Colonic mucosa (tissue), 4 donors: ENCODE measurements at regions not wholly inside any gene's neighbourhood (a gene's known extent, or its start where the extent isn't known, plus 50 kb on each side); places are given as distances from the start of the nearest gene placed in this dataset.
"Not testable (repeated sequence)": the region's sequence is repeated elsewhere in the genome, so short reads cannot be mapped to it uniquely, and the experiment has no call there.

Experiments
- DNase-seq: peaks from one replicate; pipeline ENCODE4 v3.0.0-alpha.2; 2020
- H3K27ac ChIP-seq: fragments of 200-600 bp; one replicate; pipeline ENCODE4 v1.8.0; 2021
- H3K27me3 ChIP-seq: fragments of 200-600 bp; one replicate; pipeline ENCODE4 v1.8.0; 2021
- H3K36me3 ChIP-seq: fragments of 200-600 bp; one replicate; pipeline ENCODE4 v1.8.0; 2021
- H3K4me1 ChIP-seq: fragments of 200-600 bp; one replicate; pipeline ENCODE4 v1.8.0; 2021; ENCODE audit warnings: mild to moderate bottlenecking
- H3K4me3 ChIP-seq: fragments of 200-600 bp; one replicate; pipeline ENCODE4 v1.8.0; 2021
- H3K9ac ChIP-seq, 2 donors: one replicate each; pipeline ENCODE4 v1.7.0; 2013; ENCODE audit warnings: control low read depth in 2 of 2, low read depth in 2 of 2, low read length in 2 of 2
- H3K9me3 ChIP-seq: fragments of 200-600 bp; one replicate; pipeline ENCODE4 v1.8.0; 2021
- CTCF ChIP-seq: fragments of 200-600 bp; IDR thresholded peaks from one replicate; pipeline ENCODE4 v1.8.0; 2022; ENCODE audit warnings: antibody characterized with exemption, mild to moderate bottlenecking
- intact Hi-C: fragments of 100-400 bp; cut with DNase I; formaldehyde crosslinking; loops from one replicate; pipeline ENCODE4 v1.14.1; 2022
- donor health status: healthy.
- donor health status: DM: no; HTN: no; CAD: no.
- donor health status: DM: no; HTN: no; CAD: no.

DNA sequence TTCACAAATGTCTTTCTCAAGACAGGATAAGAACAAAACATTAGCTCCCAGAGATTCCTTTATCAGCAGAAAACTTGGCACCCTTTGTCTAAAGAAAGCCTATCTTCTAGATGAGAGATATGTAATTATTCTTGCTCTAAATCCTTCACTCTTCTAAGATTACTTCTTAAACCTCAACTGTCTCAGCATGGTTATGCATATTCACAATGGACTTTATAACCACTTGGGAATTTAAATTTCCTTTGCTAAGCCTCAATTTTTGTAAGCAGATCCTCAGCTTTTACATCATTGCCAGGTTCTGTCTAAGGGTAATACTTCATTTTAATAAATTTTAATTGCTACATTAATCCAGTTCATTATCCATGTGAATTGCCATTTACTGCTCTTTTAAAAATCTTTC lies 433.6 kb upstream of the DDI1 start:
- Histone ChIP-seq H3K9ac (no peak overlapping the region), H3K27ac (no peak overlapping the region), H3K4me3 (no peak overlapping the region), H3K4me1 (no peaks in the 10 kb centered on the region), H3K36me3 (no peaks in the 10 kb centered on the region), H3K27me3 (no peaks in the 10 kb centered on the region), H3K9me3 (no peaks in the 10 kb centered on the region)
- intact Hi-C loops, result loop anchor here (5.0 kb wide), 1 partner anchor 276 kb away; no protein-coding TSS in a partner anchor
- DNase-seq, result no peak
- no peak for TF ChIP-seq CTCF

GRCh38 chr11:103604310-103604709 lies 432.1 kb upstream of the DDI1 start:
- intact Hi-C loops, result loop anchor here (5.0 kb wide), 1 partner anchor 277 kb away; no protein-coding TSS in a partner anchor
- Histone ChIP-seq H3K36me3 (no peaks in the 10 kb centered on the region), H3K9ac (no peak overlapping the region), H3K27ac (no peak overlapping the region), H3K4me1 (no peaks in the 10 kb centered on the region), H3K27me3 (no peaks in the 10 kb centered on the region), H3K9me3 (no peaks in the 10 kb centered on the region), H3K4me3 (no peak overlapping the region)
- TF ChIP-seq CTCF, result no peak
- no peak for DNase-seq

DNA sequence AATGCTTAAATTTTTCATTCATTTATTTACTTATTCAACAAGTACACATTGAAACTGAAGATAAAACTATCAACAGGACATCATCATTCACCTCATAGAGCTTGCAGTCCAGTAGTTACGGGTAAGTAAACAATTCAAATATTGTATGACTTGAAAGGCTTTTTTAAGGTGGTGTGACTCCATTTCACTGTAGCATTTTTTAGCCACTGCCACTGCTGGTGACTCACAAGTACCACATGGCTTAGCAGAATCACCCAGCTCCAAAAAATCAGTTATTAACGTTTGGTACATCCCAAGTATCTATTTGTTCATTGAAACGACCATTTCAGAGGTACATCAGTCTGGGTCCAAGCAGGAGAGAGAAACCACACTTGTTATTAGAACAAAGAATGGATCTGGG lies 427.9 kb upstream of the DDI1 start:
- no peak overlapping the region for H3K27ac ChIP-seq
- DNase-seq, result no peak
- no peak overlapping the region for H3K9ac ChIP-seq
- H3K4me3 ChIP-seq, result no peak overlapping the region
- no peaks in the 10 kb centered on the region for H3K27me3 ChIP-seq
- no peaks in the 10 kb centered on the region for H3K36me3 ChIP-seq
- TF ChIP-seq CTCF, result no peak
- no peaks in the 10 kb centered on the region for H3K4me1 ChIP-seq
- H3K9me3 ChIP-seq, result no peaks in the 10 kb centered on the region
- intact Hi-C loops, result no loop called here

DNA sequence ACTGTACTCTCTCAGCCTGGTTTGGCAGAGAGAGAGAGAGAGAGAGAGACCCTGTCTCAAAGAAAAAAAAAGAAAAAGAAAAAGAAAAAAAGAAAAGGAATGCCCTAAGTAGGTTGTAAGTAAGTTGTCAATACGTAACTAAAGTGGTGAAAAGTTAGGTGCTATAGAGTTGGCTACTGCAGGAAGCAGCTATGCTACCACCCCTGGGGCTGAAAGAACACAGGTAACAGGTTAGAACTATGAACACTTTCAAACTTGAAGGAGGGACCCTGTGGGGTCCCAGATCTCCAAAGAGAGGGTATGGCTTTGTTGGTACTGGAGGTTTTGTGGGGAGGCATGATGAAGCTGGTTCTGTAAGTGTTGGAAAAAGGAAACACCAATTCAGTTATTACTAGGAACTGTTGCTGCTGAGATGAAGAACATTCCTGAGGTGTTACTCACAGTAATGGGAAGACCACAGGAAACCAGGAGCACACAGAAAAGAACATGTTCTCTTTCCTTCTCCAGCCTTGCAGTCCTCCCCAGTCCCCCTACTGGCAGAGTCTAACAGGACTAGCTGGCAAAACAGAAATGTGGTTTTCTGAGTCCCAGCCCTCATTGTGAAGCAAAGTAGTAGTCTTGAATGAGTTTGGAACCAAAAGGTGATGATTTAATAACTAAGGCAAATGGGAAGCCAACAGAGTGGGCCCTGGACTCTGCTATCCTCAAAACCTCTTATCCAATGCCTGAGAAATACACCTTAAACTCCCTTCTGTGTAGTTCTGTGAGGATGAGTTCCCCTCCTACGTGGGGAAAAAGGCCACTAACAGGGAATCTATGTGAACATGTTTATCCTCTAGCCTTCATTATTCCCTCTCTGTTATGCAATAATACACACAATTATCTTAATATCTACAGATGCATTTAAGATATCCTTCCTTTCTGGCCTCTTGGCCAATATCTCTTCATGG lies 427.0 kb upstream of the DDI1 start:
- intact Hi-C loops, result no loop called here
- no peak overlapping the region for H3K9ac ChIP-seq
- DNase-seq, result no peak
- H3K4me3 ChIP-seq, result no peak overlapping the region
- H3K9me3 ChIP-seq, result no peaks in the 10 kb centered on the region
- H3K27me3 ChIP-seq, result no peaks in the 10 kb centered on the region
- H3K27ac ChIP-seq, result no peak overlapping the region
- no peaks in the 10 kb centered on the region for H3K4me1 ChIP-seq
- TF ChIP-seq CTCF, result no peak
- H3K36me3 ChIP-seq, result no peaks in the 10 kb centered on the region

GRCh38 chr11:103610435-103610834 lies 426.0 kb upstream of the DDI1 start:
- no peak for DNase-seq
- no peak overlapping the region for H3K4me3 ChIP-seq
- H3K27ac ChIP-seq, result no peak overlapping the region
- TF ChIP-seq CTCF, result no peak
- intact Hi-C loops, result no loop called here
- no peaks in the 10 kb centered on the region for H3K36me3 ChIP-seq
- no peak overlapping the region for H3K9ac ChIP-seq
- H3K27me3 ChIP-seq, result no peaks in the 10 kb centered on the region
- H3K4me1 ChIP-seq, result no peaks in the 10 kb centered on the region
- H3K9me3 ChIP-seq, result no peaks in the 10 kb centered on the region

DNA sequence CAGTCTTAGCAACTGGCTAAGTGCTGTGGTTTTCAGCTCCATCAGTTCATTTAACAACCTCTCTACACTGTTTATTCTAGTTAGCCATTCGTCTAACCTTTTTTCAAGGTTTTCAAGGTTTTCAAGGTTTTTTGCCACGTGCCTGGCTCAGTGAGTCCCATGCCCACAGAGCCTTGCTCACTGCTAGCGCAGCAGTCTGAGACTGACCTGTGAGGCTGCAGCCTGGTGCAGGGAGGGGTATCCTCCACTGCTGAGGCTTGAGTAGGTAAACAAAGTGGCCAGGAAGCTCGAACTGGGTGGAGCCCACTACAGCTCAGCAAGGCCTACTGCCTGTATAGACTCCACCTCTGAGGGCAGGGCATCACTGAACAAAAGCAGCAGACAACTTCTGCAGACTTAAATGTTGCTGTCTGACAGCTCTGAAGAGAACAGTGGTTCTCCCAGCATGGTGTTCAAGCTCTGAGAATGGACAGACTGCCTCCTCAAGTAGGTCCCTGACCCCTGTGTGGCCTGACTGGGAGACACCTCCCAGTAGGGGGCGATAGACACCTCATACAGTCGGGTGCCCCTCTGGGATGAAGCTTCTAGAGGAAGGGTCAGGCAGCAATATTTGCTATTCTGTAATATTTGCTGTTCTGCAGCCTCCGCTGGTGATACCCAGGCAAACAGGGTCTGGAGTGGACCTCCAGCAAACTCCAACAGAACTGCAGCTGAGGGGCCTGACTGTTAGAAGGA lies 424.7 kb upstream of the DDI1 start:
- H3K4me3 ChIP-seq, intact Hi-C loops, H3K27ac ChIP-seq, H3K4me1 ChIP-seq, DNase-seq, H3K9me3 ChIP-seq, H3K9ac ChIP-seq, H3K36me3 ChIP-seq, H3K27me3 ChIP-seq: not testable (repeated sequence)

GRCh38 chr11:103612451-103612850 lies 424.0 kb upstream of the DDI1 start:
- H3K27ac ChIP-seq, DNase-seq, H3K27me3 ChIP-seq, intact Hi-C loops, H3K4me1 ChIP-seq, H3K36me3 ChIP-seq, H3K9ac ChIP-seq, H3K4me3 ChIP-seq, H3K9me3 ChIP-seq: not testable (repeated sequence)

DNA sequence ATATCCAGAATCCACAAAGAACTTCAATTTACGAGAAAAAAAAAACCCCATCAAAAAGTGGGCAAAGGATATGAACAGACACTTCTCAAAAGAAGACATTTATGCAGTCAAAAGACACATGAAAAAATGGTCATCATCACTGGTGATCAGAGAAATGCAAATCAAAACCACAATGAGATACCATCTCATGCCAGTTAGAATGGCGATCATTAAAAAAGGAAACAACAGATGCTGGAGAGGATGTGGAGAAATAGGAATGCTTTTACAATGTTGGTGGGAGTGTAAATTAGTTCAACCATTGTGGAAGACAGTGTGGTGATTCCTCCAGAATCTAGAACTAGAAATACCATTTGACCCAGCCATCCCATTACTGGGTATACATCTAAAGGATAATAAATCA lies 419.9 kb upstream of the DDI1 start:
- H3K9me3 ChIP-seq, H3K27ac ChIP-seq, DNase-seq, intact Hi-C loops, H3K4me1 ChIP-seq, H3K9ac ChIP-seq, H3K27me3 ChIP-seq, H3K4me3 ChIP-seq, H3K36me3 ChIP-seq: not testable (repeated sequence)
